ENCODE measurements at regions not wholly inside any gene's neighbourhood (a gene's known extent, or its start where the extent isn't known, plus 50 kb on each side); places are given as distances from the start of the nearest gene placed in this dataset.

DNA sequence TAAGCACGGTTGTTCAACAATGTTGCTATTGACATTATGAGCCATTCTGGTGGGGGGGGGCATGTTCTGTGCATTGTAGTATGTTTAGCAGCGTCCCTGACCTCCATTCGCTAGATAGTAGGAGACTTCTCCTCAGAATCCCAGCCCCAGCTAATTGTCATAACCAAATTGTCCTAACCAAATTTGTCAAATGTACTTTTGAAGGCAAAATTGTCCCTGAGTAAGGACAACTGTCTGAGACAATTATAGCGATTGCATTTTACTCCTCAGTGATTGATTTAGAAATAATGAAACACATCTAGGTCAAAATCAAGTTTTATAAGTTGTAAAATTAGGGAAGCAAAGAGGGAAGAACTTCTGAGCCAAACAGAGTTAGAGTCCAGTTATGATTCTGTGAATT is 541.8 kb upstream of the CHORDC1 start:
- no peaks in the 10 kb centered on the region for H3K36me3 ChIP-seq (ENCODE audit: control insufficient read depth, low read length)
- H3K27me3 ChIP-seq (ENCODE audit: control insufficient read depth, low read length) = no peaks in the 10 kb centered on the region
- H3K4me3 ChIP-seq (ENCODE audit: low read length) = no peak overlapping the region
- no peaks in the 10 kb centered on the region for H3K9me2 ChIP-seq (replicated peaks; ENCODE audit: control insufficient read depth, low read length)
- H3K4me2 ChIP-seq (ENCODE audit: low read length) = no peak overlapping the region
- H3F3A ChIP-seq (ENCODE audit: control insufficient read depth, insufficient read depth) = no peaks in the 10 kb centered on the region
- H3K9me3 ChIP-seq (ENCODE audit: control insufficient read depth, insufficient read depth, low read length) = no peaks in the 10 kb centered on the region
- H4K20me1 ChIP-seq (ENCODE audit: control insufficient read depth, insufficient read depth, low read depth, low read length) = no peaks in the 10 kb centered on the region
- TF ChIP-seq EZH2phosphoT487 (IDR thresholded peaks at IDR 0.05; ENCODE audit: borderline replicate concordance, low read length) = no peak
- TF ChIP-seq, protein P1, sequence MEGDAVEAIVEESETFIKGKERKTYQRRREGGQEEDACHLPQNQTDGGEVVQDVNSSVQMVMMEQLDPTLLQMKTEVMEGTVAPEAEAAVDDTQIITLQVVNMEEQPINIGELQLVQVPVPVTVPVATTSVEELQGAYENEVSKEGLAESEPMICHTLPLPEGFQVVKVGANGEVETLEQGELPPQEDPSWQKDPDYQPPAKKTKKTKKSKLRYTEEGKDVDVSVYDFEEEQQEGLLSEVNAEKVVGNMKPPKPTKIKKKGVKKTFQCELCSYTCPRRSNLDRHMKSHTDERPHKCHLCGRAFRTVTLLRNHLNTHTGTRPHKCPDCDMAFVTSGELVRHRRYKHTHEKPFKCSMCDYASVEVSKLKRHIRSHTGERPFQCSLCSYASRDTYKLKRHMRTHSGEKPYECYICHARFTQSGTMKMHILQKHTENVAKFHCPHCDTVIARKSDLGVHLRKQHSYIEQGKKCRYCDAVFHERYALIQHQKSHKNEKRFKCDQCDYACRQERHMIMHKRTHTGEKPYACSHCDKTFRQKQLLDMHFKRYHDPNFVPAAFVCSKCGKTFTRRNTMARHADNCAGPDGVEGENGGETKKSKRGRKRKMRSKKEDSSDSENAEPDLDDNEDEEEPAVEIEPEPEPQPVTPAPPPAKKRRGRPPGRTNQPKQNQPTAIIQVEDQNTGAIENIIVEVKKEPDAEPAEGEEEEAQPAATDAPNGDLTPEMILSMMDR (IDR thresholded peaks at IDR 0.05; ENCODE audit: low read depth, low read length, poor library complexity, severe bottlenecking) = no peak
- no peaks in the 10 kb centered on the region for H3K4me1 ChIP-seq (ENCODE audit: control insufficient read depth, low read length)
- H3K79me2 ChIP-seq (ENCODE audit: control insufficient read depth, low read length) = no peaks in the 10 kb centered on the region
- H3K27ac ChIP-seq (ENCODE audit: low read depth, low read length) = no peak overlapping the region

DNA sequence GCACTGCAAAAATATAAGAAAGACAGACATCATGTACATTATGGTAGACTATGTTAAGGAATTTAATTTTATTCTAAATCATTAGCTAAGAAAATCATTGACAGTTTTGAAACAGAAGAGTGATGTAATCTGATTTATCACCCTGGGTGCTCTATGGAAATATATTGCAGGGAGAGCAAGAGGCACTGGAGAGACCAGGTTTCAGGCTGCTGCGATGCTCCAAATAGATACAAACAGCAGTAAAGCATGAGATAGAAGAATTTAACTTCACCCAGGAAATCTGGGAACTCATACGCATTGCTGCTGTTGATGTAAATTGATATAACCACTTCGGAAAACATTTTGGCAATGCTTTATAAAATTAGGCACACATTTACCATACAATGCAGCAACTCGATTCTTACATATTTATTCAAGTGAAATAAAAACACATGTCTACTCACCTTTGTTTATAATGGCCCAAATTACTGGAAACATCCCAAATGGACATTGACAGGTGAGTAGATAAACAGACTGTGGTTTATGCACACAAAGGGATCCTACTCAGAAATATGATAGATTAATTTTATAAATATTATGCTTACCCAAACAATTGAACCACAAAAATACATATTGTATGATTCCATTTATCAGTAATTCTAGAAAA is 535.1 kb upstream of the CHORDC1 start:
- Histone ChIP-seq H3K27me3 (ENCODE audit: control insufficient read depth, low read length) (no peaks in the 10 kb centered on the region), H3K79me2 (ENCODE audit: control insufficient read depth, low read length) (no peaks in the 10 kb centered on the region), H3K4me3 (ENCODE audit: low read length) (no peak overlapping the region), H3K27ac (ENCODE audit: low read depth, low read length) (no peak overlapping the region), H3K4me1 (ENCODE audit: control insufficient read depth, low read length) (no peaks in the 10 kb centered on the region), H3K9me2 (replicated peaks; ENCODE audit: control insufficient read depth, low read length) (no peaks in the 10 kb centered on the region), H3K4me2 (ENCODE audit: low read length) (no peak overlapping the region), H3K9me3 (ENCODE audit: control insufficient read depth, insufficient read depth, low read length) (no peaks in the 10 kb centered on the region), H3F3A (ENCODE audit: control insufficient read depth, insufficient read depth) (no peaks in the 10 kb centered on the region), H4K20me1 (ENCODE audit: control insufficient read depth, insufficient read depth, low read depth, low read length) (no peaks in the 10 kb centered on the region), H3K36me3 (ENCODE audit: control insufficient read depth, low read length) (no peaks in the 10 kb centered on the region)
- no peak for TF ChIP-seq EZH2phosphoT487 (IDR thresholded peaks at IDR 0.05; ENCODE audit: borderline replicate concordance, low read length)
- TF ChIP-seq, protein P1 (IDR thresholded peaks at IDR 0.05; ENCODE audit: low read depth, low read length, poor library complexity, severe bottlenecking) = no peak

DNA sequence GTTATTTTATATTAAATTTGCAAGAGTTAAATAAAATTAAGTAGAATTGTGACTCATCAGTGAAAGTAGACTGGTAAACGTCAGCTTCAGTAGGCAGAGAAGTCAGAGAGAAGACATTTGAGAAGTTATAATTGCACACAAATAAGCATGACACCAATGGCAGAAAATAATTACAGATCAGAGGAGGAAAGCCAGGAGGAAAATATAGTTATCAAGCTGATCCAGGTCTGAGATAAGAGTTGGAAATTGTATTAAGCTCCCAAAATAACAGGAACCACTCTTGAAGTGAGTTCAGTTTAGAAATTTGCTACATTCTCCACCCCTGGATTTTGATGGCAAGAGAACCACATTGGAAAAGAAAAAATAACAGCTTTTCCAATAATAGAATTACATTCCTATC is 533.8 kb upstream of the CHORDC1 start:
- Histone ChIP-seq H4K20me1 (ENCODE audit: control insufficient read depth, insufficient read depth, low read depth, low read length) (no peaks in the 10 kb centered on the region), H3K27ac (ENCODE audit: low read depth, low read length) (no peak overlapping the region), H3K79me2 (ENCODE audit: control insufficient read depth, low read length) (no peaks in the 10 kb centered on the region), H3F3A (ENCODE audit: control insufficient read depth, insufficient read depth) (no peaks in the 10 kb centered on the region), H3K27me3 (ENCODE audit: control insufficient read depth, low read length) (no peaks in the 10 kb centered on the region), H3K9me3 (ENCODE audit: control insufficient read depth, insufficient read depth, low read length) (no peaks in the 10 kb centered on the region), H3K36me3 (ENCODE audit: control insufficient read depth, low read length) (no peaks in the 10 kb centered on the region), H3K9me2 (replicated peaks; ENCODE audit: control insufficient read depth, low read length) (no peaks in the 10 kb centered on the region), H3K4me3 (ENCODE audit: low read length) (no peak overlapping the region), H3K4me2 (ENCODE audit: low read length) (no peak overlapping the region), H3K4me1 (ENCODE audit: control insufficient read depth, low read length) (no peaks in the 10 kb centered on the region)
- no peak for TF ChIP-seq EZH2phosphoT487 (IDR thresholded peaks at IDR 0.05; ENCODE audit: borderline replicate concordance, low read length)
- TF ChIP-seq, protein P1 (IDR thresholded peaks at IDR 0.05; ENCODE audit: low read depth, low read length, poor library complexity, severe bottlenecking) = no peak

Data from DOHH2 (cell line).